NCI-H69 (cell line): ENCODE measurements at regions not wholly inside any gene's neighbourhood (a gene's known extent, or its start where the extent isn't known, plus 50 kb on each side); places are given as distances from the start of the nearest gene placed in this dataset.
"Not testable (repeated sequence)": the region's sequence is repeated elsewhere in the genome, so short reads cannot be mapped to it uniquely, and the experiment has no call there.

ENCODE experiments used
- DNase-seq: peaks from one replicate; lab custom pipeline; 2025; lab: John Stamatoyannopoulos, UW

DNA sequence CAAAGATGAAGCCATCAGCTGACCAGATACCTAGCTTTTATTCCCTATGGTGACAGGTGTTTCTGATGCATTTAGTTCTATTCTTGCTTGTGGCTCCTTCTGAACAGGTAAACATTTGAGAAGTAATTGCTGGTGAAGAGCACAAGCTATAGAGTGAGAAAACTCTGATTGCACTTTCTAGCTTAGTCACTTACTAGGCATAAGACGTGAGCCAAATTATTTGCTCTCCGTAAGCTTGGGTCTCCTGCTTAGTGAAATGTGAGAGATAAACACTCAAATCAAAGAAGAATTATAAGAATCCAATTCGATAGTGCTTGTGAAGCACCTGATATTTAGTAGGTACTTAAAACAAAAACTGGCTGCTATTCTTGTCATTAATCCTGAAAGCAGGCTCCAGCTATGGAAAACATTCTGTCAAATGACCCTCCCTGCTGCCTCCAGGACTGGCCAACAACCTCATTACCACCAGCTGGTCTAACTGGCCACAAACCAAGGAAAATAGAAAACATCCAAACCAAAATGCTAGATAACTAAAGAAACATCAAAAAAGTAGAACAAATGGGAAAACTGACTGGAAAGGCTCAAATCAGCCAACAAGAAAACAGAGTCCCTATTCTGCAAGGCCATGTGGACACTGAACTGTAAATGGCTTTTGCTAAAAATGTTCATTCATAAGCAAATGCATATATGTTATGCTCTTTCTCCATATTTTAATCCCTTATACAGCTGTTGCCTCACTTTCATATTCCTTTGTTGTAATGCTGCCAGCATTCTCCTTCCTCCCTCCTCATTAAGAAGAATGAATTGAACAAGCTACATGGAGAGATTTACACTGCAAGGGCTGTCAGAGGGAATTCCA, 616.1 kb downstream of the DTWD2 start:
- no peak for DNase-seq

DNA sequence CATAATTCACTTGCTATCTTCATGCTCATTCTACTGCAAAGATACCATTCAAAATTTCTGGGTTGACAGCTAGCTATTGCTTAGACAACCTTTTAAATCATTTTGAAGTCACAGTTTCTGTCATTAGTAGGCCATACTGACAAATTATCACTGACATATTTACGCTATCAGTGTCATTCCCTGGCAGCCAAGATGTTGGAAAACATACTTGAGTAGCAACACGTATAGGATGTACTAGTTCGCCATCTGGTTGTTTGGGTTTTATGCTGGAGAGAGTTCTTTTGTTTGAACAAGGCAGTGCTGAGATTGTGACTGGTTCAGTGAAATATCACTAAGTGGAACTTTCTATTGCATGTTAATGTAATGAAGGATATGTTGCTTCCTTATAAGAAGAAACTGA, 621.9 kb downstream of the DTWD2 start:
- DNase-seq, result peak; percentile 67

- no peak for DNase-seq
Observed at GRCh38 chr5:118365718-118366117, 622.6 kb downstream of the DTWD2 start.

DNA sequence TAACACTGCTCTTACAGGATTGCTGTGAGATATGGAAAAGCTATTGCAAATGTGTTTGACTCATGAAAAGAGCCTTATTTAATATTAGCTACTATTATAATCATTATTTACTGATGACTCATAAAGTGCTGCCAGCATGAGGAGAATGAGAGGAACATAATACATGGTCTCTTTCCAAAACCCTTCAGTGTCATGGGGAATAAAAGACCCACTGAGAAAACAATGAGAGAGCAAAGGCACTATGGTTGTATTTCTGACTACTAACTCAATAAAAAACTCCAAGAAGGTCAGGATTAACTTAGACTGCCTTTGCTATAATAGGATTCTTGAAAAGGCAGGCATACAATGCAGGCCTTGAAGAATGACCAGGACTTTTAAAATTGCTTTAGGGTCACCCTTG, 633.5 kb downstream of the DTWD2 start:
- DNase-seq, result no peak

- DNase-seq, result peak; percentile 6
Observed at GRCh38 chr5:118353970-118354369, 634.4 kb downstream of the DTWD2 start.

- DNase-seq, result no peak
Observed at GRCh38 chr5:118336468-118336867, 651.9 kb downstream of the DTWD2 start.

GRCh38 chr5:118327389-118327788, 661.0 kb downstream of the DTWD2 start:
- DNase-seq, result no peak

DNA sequence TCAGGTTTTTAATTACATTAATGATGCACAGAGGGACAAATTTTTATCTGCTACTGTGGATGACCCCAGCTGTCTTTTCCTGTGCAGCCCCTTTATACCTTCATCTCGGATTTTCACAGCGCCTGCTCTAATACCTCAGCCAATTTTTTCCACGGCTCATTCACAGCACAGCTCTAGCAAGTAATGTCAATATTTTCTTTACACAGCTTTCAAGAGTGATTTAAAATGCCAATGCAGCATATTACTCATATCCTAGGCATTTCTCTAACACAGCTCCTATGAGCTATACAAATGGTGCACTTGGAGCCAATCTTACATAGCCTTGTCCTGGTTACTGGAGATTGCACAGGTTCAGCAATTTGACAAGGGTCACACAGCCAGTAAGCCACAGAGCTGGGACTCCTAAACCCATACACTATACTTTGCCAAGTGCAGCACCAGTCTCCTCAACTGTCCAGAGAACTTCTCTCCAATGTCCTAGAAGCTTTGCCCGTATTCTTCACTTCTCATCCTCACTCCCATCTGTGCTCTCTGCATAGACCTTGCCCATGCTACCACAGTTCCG, 661.8 kb downstream of the DTWD2 start:
- peak; percentile 82 for DNase-seq

- DNase-seq, result no peak
Observed at GRCh38 chr5:118325931-118326330, 662.4 kb downstream of the DTWD2 start.

GRCh38 chr5:118323723-118324122, 664.6 kb downstream of the DTWD2 start:
- DNase-seq, result not testable (repeated sequence)

GRCh38 chr5:118321081-118321480, 667.3 kb downstream of the DTWD2 start:
- DNase-seq, result no peak

DNA sequence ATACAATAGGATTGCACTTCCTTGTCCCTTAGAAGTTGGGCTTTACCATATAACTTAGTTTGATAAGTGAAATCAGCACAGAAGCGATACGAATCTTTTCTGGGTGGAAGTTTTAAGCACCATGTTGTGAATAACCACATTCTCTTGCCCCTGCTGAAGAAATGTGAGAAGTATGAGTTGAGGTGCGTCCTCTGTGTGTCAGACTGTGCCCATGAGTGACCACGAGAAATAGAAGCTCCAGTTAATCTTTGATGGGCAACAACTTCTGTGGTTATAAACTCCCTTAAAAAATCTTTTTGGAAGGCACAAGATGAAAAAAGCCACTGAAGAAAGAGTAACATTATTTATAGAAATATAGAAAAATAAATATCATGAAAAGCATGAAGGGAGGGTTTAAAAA, 668.2 kb downstream of the DTWD2 start:
- no peak for DNase-seq

DNA sequence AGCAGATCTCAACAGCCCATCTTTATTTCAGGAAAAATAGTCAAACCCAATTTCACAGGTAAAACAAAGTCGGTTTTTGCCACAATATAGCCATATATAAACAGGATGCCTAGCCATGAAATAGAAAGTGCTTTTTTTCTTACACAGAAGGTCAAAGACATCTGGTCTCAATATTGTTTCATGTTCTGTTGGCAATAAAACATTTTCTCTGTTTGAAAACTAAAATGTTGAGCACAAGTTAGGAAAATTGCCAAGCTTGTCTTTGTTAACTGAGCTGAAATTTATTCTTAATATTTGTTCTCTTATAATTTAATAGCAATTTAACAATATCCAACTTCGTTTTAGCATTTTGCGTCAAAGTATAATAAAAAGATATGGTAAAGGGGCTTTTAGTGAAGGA, 673.4 kb downstream of the DTWD2 start:
- DNase-seq, result no peak

GRCh38 chr5:118311103-118311819, 677.1 kb downstream of the DTWD2 start:
- peak; percentile 84 for DNase-seq

DNA sequence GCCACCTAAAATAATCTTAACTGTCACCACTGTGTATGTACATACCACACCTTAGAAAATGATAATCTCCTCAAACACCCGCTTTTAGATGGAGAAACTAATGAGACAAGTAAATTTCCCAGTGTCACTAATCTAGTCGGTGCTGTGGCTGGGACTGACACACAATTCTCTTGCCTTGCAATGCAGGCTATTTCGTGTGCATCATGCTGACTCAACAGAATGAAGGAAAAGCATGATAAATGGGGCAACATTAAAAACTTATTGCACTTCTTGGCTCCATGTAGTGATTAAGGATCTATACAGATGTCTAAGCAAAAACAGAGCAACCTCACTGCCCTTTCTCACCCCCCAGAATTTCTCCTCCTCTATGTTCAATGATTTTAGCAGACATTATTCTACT, 677.9 kb downstream of the DTWD2 start:
- DNase-seq, result no peak

DNA sequence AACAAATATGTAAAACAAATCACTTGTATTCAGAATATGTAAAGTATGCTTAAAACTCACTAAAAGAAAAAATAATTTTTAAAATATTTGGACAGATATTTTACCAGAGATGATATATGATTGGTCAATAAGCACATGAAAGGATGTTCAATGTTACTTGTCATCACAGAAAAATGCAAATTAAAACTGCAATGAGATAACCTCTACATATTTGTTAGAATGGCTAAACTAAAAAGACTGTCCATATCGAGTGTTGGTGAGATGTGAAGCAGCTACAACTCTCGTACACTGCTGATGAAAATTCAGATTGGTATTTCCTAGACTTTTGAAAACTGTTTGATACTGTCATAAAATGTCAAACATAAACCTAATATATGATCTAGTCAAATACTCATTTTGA, 685.1 kb downstream of the DTWD2 start:
- no peak for DNase-seq

GRCh38 chr5:118302786-118303185, 685.6 kb downstream of the DTWD2 start:
- no peak for DNase-seq

DNA sequence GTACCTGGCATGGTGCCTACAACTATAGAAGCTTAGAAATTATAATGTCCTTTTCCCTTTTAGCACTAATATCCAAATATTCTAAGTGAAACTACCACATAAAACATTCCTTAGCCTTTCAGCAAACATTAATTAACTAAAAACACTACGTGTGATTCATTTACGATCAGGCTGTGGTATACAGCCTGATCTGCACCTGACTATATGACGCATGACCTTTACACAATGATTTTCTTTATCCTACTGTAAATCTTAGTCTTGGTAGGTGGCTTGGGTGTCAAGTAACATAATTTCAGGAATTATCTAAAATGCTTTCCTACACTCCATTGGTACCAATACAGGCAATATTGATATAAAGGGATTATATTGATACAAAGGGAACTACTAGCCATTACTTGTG, 686.7 kb downstream of the DTWD2 start:
- DNase-seq, result peak; percentile 30

DNA sequence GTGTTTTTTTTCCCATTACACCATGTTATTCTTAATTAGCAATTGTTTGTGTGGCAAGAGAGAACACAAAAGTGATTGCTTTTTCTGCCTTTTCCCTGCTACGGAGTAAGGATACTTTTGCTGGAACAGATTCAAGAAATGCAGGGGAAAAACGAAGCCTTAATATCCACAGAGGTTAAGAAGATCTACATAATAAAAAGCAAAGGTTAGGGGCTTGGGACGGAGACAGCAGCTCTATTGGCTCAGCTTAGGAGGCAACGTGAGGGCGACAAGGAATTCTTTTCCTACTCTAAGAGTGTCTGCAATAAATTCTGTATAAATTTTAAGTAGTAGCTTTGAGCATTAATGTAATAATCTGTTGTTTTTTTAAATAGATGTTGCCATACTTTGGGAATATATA, 693.3 kb downstream of the DTWD2 start:
- no peak for DNase-seq

- no peak for DNase-seq
Observed at GRCh38 chr5:118293378-118293777, 695.0 kb downstream of the DTWD2 start.

DNA sequence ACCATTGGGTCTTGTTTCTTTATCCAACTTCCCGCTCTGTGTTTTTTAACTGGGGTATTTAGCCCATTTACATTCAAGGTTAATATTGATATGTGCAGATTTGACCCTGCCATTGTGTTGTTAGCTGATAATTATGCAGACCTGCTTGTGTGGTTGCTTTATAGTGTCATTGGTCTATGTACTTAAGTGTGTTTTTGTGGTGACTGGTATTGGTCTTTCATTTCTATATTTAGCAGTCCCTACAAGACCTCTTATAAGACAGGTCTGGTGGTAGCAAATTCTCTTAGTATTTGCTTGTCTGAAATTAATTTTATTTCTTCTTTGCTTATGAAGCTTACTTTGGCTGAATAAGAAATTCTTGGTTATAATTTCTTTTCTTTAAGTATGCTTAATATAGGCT, 698.1 kb downstream of the DTWD2 start:
- DNase-seq, result no peak

DNA sequence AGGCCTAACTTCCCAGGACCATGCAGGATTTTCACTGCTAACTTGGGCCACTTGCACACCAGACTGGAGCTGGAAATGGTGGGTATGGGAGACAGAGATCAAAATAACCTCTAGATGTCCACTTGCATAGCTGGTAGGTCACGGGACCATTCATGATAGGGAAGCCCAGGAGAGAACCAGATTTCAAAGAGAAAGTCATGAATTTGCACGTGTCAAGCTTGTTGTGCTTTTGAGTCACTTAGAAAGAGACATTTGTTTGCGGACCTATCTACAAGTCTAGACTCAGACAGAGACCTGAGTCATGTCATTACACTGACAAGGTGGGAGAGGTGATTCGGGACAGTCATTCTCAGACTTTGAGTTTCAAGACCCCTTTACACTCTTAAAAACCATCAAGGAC, 704.1 kb downstream of the DTWD2 start:
- DNase-seq, result not testable (repeated sequence)

DNA sequence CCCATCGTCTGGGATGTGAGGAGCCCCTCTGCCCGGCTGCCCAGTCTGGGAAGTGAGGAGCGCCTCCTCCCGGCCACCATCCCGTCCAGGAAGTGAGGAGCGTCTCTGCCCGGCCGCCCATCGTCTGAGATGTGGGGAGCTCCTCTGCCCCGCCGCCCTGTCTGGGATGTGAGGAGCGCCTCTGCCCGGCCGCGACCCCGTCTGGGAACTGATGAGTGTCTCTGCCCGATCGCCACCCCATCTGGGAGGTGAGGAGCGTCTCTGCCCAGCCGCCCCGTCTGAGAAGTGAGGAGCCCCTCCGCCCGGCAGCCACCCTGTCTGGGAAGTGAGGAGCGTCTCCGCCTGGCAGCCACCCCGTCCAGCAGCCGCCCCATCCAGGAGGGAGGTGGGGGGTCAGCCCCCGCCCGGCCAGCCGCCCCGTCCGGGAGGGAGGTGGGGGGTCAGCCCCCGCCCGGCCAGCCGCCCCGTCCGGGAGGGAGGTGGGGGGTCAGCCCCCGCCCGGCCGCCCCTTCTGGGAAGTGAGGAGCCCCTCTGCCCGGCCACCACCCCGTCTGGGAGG, 705.8 kb downstream of the DTWD2 start:
- DNase-seq, result not testable (repeated sequence)
